ENCODE measurements at regions not wholly inside any gene's neighbourhood (a gene's known extent, or its start where the extent isn't known, plus 50 kb on each side); places are given as distances from the start of the nearest gene placed in this dataset.

GRCh38 chr16:50888486-50889261 is 146.8 kb downstream of the CYLD start:
- DNase-seq (ENCODE audit: low spot score in 2 of 2), result no peak
- 85 to 88% methylated on average over 9 of the region's 9 CpGs for WGBS, 2 donors
- intact Hi-C loops (cut with DNase I; ENCODE audit: low total_unique reads), result no loop called here
- H3K4me3 ChIP-seq (ENCODE audit: low read depth, poor library complexity, severe bottlenecking), result no peak overlapping the region
- TF ChIP-seq, protein P1, sequence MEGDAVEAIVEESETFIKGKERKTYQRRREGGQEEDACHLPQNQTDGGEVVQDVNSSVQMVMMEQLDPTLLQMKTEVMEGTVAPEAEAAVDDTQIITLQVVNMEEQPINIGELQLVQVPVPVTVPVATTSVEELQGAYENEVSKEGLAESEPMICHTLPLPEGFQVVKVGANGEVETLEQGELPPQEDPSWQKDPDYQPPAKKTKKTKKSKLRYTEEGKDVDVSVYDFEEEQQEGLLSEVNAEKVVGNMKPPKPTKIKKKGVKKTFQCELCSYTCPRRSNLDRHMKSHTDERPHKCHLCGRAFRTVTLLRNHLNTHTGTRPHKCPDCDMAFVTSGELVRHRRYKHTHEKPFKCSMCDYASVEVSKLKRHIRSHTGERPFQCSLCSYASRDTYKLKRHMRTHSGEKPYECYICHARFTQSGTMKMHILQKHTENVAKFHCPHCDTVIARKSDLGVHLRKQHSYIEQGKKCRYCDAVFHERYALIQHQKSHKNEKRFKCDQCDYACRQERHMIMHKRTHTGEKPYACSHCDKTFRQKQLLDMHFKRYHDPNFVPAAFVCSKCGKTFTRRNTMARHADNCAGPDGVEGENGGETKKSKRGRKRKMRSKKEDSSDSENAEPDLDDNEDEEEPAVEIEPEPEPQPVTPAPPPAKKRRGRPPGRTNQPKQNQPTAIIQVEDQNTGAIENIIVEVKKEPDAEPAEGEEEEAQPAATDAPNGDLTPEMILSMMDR (IDR thresholded peaks at IDR 0.05), result no peak
- TF ChIP-seq POLR2A (IDR thresholded peaks at IDR 0.05), result no peak

DNA sequence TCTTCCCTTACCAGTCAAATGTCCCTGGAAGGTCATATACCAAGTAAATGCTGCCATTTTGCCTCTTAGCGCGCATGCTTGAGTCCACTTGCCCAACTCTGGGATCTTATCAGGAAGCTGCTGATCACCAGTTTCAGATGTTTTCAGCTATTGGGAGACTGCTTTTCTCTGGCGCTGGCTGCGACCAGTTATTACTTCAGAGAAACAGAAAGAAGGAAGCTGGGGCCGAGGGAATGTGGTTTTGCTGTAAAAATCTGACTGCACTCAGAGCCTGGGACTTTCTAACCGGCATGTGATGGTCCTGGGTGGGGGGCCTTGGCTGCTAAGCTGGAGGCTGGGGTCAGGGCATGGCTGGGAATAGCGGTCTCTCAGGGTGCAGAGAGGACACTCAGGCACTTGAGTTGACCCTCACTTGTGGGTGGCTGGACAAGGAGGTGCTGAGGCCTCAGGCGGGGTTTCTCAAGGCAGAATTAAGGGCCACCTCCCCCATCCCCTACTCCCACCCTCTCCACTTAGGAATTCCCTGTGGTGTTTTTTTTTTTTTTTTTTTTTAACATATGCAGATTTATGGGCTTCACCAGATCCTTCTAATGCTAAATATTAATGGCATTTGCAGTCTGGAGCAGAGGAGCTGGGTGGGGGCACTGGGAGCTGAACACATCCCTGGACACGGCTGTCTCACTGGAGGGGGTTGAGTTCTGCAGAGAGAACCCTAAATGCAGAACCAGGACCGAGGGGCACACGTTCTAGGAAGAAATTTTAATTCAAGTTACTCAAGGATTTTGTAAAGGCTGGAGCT is 145.8 kb downstream of the CYLD start:
- no peak for DNase-seq (ENCODE audit: low spot score in 2 of 2)
- WGBS, 2 donors, result 76 to 79% methylated on average over 11 of the region's 11 CpGs
- no peak for TF ChIP-seq POLR2A (IDR thresholded peaks at IDR 0.05)
- TF ChIP-seq, protein P1 (IDR thresholded peaks at IDR 0.05), result no peak
- no peak overlapping the region for H3K4me3 ChIP-seq (ENCODE audit: low read depth, poor library complexity, severe bottlenecking)
- intact Hi-C loops (cut with DNase I; ENCODE audit: low total_unique reads), result no loop called here

DNA sequence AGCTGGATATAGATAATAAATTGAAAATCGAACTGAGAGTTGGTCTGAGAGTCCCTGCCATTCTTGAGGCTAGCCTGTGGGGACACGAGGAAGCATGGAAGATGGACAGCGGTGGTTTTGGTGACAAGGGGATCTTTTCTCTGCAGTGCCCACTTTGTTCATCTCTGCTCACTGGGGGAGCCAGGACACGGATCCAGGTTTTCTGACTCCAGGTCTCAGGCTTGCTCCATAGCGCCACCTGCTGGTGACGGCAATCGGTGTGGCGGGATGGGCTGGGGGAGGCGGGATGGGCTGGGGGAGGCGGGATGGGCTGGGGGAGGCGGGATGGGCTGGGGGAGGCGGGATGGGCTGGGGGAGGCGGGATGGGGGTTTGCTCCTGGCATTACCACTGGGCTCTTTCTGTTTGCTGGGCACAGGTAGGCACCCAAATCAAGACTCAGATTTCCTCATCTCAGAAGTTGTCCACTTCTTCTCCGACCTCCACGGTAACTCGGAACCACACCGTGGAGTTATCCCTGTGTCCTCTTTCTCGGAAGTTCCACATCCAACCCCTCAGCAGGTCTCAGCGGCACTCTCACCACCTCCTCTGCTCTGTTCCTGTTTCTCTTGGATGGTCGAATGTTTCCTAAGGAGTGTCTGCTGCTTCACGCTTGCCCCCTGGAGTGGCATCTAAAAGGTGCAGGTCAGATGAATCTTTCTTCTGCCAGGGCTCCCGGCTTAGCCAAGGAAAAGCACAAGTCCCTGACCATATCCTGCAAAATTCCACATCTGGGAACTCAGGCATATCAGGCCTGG is 142.4 kb downstream of the CYLD start:
- H3K4me3 ChIP-seq (ENCODE audit: low read depth, poor library complexity, severe bottlenecking), result no peak overlapping the region
- TF ChIP-seq, protein P1 (IDR thresholded peaks at IDR 0.05), result no peak
- no peak for TF ChIP-seq POLR2A (IDR thresholded peaks at IDR 0.05)
- intact Hi-C loops (cut with DNase I; ENCODE audit: low total_unique reads), result no loop called here
- DNase-seq (ENCODE audit: low spot score in 2 of 2), result no peak
- WGBS, 2 donors, result 60 to 64% methylated on average over 18 to 21 of the region's 22 CpGs

GRCh38 chr16:50881956-50882355 is 140.1 kb downstream of the CYLD start:
- TF ChIP-seq POLR2A (IDR thresholded peaks at IDR 0.05), result no peak
- TF ChIP-seq, protein P1 (IDR thresholded peaks at IDR 0.05), result no peak
- intact Hi-C loops (cut with DNase I; ENCODE audit: low total_unique reads), result no loop called here
- H3K4me3 ChIP-seq (ENCODE audit: low read depth, poor library complexity, severe bottlenecking), result no peak overlapping the region
- WGBS, 2 donors, result 79 to 86% methylated on average over 9 of the region's 9 CpGs
- no peak for DNase-seq (ENCODE audit: low spot score in 2 of 2)

GRCh38 chr16:50881331-50881830 is 139.5 kb downstream of the CYLD start:
- no peak for DNase-seq (ENCODE audit: low spot score in 2 of 2)
- intact Hi-C loops (cut with DNase I; ENCODE audit: low total_unique reads), result no loop called here
- TF ChIP-seq POLR2A (IDR thresholded peaks at IDR 0.05), result no peak
- TF ChIP-seq, protein P1 (IDR thresholded peaks at IDR 0.05), result no peak
- 37 to 45% methylated on average over 7 of the region's 7 CpGs for WGBS, 2 donors
- H3K4me3 ChIP-seq (ENCODE audit: low read depth, poor library complexity, severe bottlenecking), result no peak overlapping the region
